ENCODE measurements at regions not wholly inside any gene's neighbourhood (a gene's known extent, or its start where the extent isn't known, plus 50 kb on each side); places are given as distances from the start of the nearest gene placed in this dataset.

GRCh38 chr9:129390541-129390940 lies 212.5 kb upstream of the IER5L start:
- no peak for TF ChIP-seq CTCF (IDR thresholded peaks at IDR 0.05)
- TF ChIP-seq POLR2A (IDR thresholded peaks at IDR 0.05), result no peak
